HEK293T (cell line): ENCODE measurements at regions not wholly inside any gene's neighbourhood (a gene's known extent, or its start where the extent isn't known, plus 50 kb on each side); places are given as distances from the start of the nearest gene placed in this dataset.

Experiments
- CTCF ChIA-PET: fragments of 350-600 bp; formaldehyde crosslinking; extraction: SDS; loops from one replicate; lab custom pipeline; 2021; ENCODE audit warnings: antibody characterized with exemption, inconsistent platforms; lab: Yijun Ruan, JAX
- POLR2A ChIA-PET: fragments of 350-600 bp; formaldehyde crosslinking; extraction: SDS; loops from one replicate; lab custom pipeline; 2020; ENCODE audit warnings: antibody characterized with exemption, inconsistent platforms; lab: Yijun Ruan, JAX
- DNase-seq: peaks from one replicate; pipeline ENCODE4 v3.0.0; 2012; ENCODE audit warnings: mixed read lengths; ENCODE audit errors: extremely low spot score
- ARNT ChIP-seq: fragments of 450-650 bp; IDR thresholded peaks from 2 replicates; pipeline ENCODE4 v1.6.1; 2017; ENCODE audit warnings: mild to moderate bottlenecking
- BHLHE40 ChIP-seq: fragments of 450-650 bp; IDR thresholded peaks from 2 replicates; pipeline ENCODE4 v1.6.1; 2016; ENCODE audit warnings: mild to moderate bottlenecking, moderate library complexity, borderline replicate concordance
- CTBP1 ChIP-seq: fragments of 450-650 bp; IDR thresholded peaks from 2 replicates; pipeline ENCODE4 v1.6.1; 2016; ENCODE audit warnings: borderline replicate concordance
- ELF4 ChIP-seq: fragments of 450-650 bp; IDR thresholded peaks from 2 replicates; pipeline ENCODE4 v1.6.1; 2017; ENCODE audit warnings: antibody characterized with exemption
- FOXA1 ChIP-seq: fragments of 450-650 bp; IDR thresholded peaks from 2 replicates; pipeline ENCODE4 v1.6.1; 2016; ENCODE audit warnings: mild to moderate bottlenecking
- FOXK2 ChIP-seq: fragments of 450-650 bp; IDR thresholded peaks from 2 replicates; pipeline ENCODE4 v1.6.1; 2016; ENCODE audit warnings: mild to moderate bottlenecking
- FOXM1 ChIP-seq: fragments of 450-650 bp; IDR thresholded peaks from 2 replicates; pipeline ENCODE4 v1.6.1; 2017; ENCODE audit warnings: mild to moderate bottlenecking, borderline replicate concordance
- HDGF ChIP-seq: fragments of 450-650 bp; IDR thresholded peaks from 2 replicates; pipeline ENCODE4 v1.6.1; 2017; ENCODE audit warnings: antibody characterized with exemption, borderline replicate concordance
- L3MBTL2 ChIP-seq: fragments of 450-650 bp; conservative IDR thresholded peaks from 2 replicates; pipeline ENCODE4 v1.6.1; 2016; ENCODE audit warnings: mild to moderate bottlenecking
- LEF1 ChIP-seq: fragments of 450-650 bp; IDR thresholded peaks from 2 replicates; pipeline ENCODE4 v1.6.1; 2017; ENCODE audit warnings: mild to moderate bottlenecking, borderline replicate concordance
- NFRKB ChIP-seq: fragments of 450-650 bp; IDR thresholded peaks from 2 replicates; pipeline ENCODE4 v1.6.1; 2016; ENCODE audit warnings: mild to moderate bottlenecking, moderate library complexity
- PKNOX1 ChIP-seq: fragments of 450-650 bp; IDR thresholded peaks from 2 replicates; pipeline ENCODE4 v1.6.1; 2016
- SP1 ChIP-seq: fragments of 450-650 bp; IDR thresholded peaks from 2 replicates; pipeline ENCODE4 v1.6.1; 2017
- SUZ12 ChIP-seq: fragments of 450-650 bp; IDR thresholded peaks from 2 replicates; pipeline ENCODE4 v1.6.1; 2016; ENCODE audit warnings: mild to moderate bottlenecking
- TARDBP ChIP-seq: fragments of 450-650 bp; IDR thresholded peaks from 2 replicates; pipeline ENCODE4 v1.6.1; 2016
- ZNF384 ChIP-seq: fragments of 450-650 bp; IDR thresholded peaks from 2 replicates; pipeline ENCODE4 v1.6.1; 2016

DNA sequence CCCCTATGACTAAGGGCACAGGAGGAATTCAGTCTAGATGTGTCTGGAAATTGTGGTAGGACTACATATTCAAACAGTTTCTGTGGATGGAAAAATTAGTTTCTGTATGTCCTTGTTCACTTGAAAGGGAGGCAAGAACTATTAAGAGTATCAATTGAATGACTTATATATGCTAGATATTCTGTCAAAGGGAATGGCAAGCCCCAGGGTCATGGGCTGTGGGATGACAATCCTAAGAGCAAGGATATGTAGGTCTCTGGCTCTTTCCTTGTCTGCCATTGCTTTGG, 383.5 kb upstream of the B3GALT2 start:
- TF ChIP-seq CTBP1: no peak
- TF ChIP-seq FOXM1: no peak
- TF ChIP-seq HDGF: no peak
- TF ChIP-seq LEF1: no peak
- no peak for TF ChIP-seq ZNF384
- no peak for TF ChIP-seq PKNOX1
- TF ChIP-seq SUZ12: no peak
- no peak for TF ChIP-seq ARNT
- no peak for TF ChIP-seq FOXA1
- TF ChIP-seq FOXK2: no peak
- no peak for TF ChIP-seq L3MBTL2
- TF ChIP-seq NFRKB: no peak
- TF ChIP-seq TARDBP: no peak
- TF ChIP-seq SP1: no peak
- TF ChIP-seq ELF4: no peak
- TF ChIP-seq BHLHE40: no peak
- ChIA-PET CTCF (no interaction called here), POLR2A (no interaction called here)
- DNase-seq: no peak

DNA sequence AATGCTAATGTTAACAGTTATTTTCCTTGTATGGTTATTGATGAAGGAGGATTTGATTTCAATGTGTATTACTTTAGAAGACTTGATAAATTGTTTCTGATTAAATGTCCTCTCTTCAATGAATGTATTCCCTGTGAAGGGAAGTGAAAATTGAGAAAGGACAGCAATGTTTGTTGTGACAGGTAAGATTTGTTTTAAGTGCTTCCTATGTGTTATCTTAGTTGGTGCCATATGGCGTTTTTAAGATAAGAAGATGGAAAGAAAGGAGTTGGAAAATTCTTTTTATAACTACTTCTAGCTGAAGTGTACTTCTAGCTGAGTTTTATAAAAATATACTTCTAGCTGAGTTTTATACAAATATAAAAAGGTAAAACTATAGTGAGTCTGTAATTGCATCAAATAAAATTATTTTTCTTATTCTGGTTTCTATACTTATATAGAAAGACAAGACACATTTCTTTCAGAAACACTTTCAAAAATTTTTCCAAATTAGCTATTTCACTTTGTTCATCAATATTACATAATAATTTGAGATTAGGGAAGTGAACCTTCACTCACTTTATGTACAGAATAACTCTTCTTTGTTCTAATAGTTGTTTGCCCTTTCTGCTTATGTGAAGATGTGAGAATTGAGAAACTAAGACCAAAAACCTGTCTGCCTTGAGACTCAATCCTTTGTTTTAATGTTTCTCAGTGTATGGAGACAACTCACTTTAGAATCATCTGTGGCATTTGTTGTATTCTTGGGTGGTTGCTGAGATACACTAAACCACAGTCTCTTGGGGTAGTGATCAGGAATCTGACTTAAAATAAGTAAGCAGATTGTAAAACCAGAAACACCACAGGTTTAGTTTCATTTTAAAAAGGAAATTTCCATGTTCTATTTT, 382.9 kb upstream of the B3GALT2 start:
- ChIA-PET POLR2A (no interaction called here), CTCF (no interaction called here)
- TF ChIP-seq FOXM1 (no peak), FOXK2 (no peak), SP1 (no peak), ELF4 (no peak), TARDBP (no peak), NFRKB (no peak), CTBP1 (no peak), ARNT (no peak), SUZ12 (no peak), BHLHE40 (no peak), PKNOX1 (no peak), HDGF (no peak), ZNF384 (no peak), L3MBTL2 (no peak), LEF1 (no peak)
- no peak for DNase-seq

GRCh38 chr1:193568512-193568911, 382.1 kb upstream of the B3GALT2 start:
- CTCF ChIA-PET: no interaction called here
- no peak for DNase-seq
- no peak for TF ChIP-seq PKNOX1
- TF ChIP-seq FOXA1: no peak
- TF ChIP-seq SUZ12: no peak
- no peak for TF ChIP-seq LEF1
- no peak for TF ChIP-seq SP1
- no peak for TF ChIP-seq ARNT
- TF ChIP-seq FOXM1: no peak
- TF ChIP-seq NFRKB: no peak
- no peak for TF ChIP-seq ELF4
- TF ChIP-seq HDGF: no peak
- TF ChIP-seq ZNF384: no peak
- TF ChIP-seq BHLHE40: no peak
- TF ChIP-seq CTBP1: no peak
- TF ChIP-seq TARDBP: no peak
- no peak for TF ChIP-seq FOXK2
- TF ChIP-seq L3MBTL2: no peak
- POLR2A ChIA-PET: no interaction called here

DNA sequence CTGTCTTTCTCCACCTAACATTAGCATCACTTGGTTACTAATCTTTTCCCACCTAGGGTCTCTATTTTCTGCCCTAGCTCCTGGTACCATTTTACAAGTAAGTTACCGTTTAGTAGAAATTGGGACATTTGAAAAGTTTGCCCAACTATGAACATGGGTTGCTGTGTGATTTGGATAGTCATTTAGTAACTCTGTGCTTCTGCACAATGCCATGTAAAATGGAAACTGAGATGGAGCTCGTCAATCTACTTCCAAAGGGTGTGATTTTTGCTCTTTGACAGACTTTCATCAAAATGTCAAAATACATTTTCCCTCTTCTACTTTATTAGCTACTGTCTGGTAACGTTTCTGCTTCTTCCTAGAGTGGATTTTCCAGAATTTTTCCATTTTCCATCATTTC, 381.5 kb upstream of the B3GALT2 start:
- DNase-seq: no peak
- ChIA-PET CTCF (no interaction called here), POLR2A (no interaction called here)
- TF ChIP-seq SUZ12 (no peak), BHLHE40 (no peak), FOXA1 (no peak)

- TF ChIP-seq FOXK2 (no peak), TARDBP (no peak), ARNT (no peak), BHLHE40 (no peak), FOXM1 (no peak), CTBP1 (no peak), LEF1 (no peak), SUZ12 (no peak), PKNOX1 (no peak), HDGF (no peak)
- POLR2A ChIA-PET: interaction anchor here (1.0 kb wide), 1 partner anchor 43 kb away, joined by 3 read pairs; no protein-coding TSS in a partner anchor
- no peak for DNase-seq
- CTCF ChIA-PET: no interaction called here
These were observed 380.3 kb upstream of the B3GALT2 start for GRCh38 chr1:193566735-193567134.
